Peyer's patch (tissue), 4 donors: ENCODE measurements at regions not wholly inside any gene's neighbourhood (a gene's known extent, or its start where the extent isn't known, plus 50 kb on each side); places are given as distances from the start of the nearest gene placed in this dataset.

Experiments used
- CTCF ChIP-seq, 6 experiments: fragments of 450-650 bp in 4 of 6; fragments of 200-600 bp in 2 of 6; sonication (generic) in 1 of 6; IDR thresholded peaks; one replicate each; pipeline ENCODE4 v1.5.1; 2017 to 2019; ENCODE audit warnings: antibody characterized with exemption in 6 of 6, mild to moderate bottlenecking in 3 of 6, moderate library complexity in 1 of 6
- POLR2A ChIP-seq, 2 donors: fragments of 450-650 bp; IDR thresholded peaks; one replicate each; pipeline ENCODE4 v1.5.1; 2017; ENCODE audit warnings: antibody characterized with exemption in 2 of 2, mild to moderate bottlenecking in 2 of 2, moderate library complexity in 2 of 2

GRCh38 chr15:31268108-31268501 lies 58.5 kb upstream of the KLF13 start:
- TF ChIP-seq CTCF (IDR thresholded peaks at IDR 0.05) (no peak), POLR2A (IDR thresholded peaks at IDR 0.05) (no peak)
